CD4-positive, alpha-beta T cell treated with Interleukin-17A for 1 hour (primary cell): ENCODE measurements at regions not wholly inside any gene's neighbourhood (a gene's known extent, or its start where the extent isn't known, plus 50 kb on each side); places are given as distances from the start of the nearest gene placed in this dataset.
"Not testable (repeated sequence)": the region's sequence is repeated elsewhere in the genome, so short reads cannot be mapped to it uniquely, and the experiment has no call there.

Source experiments
- DNase-seq: peaks from one replicate; pipeline ENCODE4 v3.0.0-alpha.2; 2020

DNA sequence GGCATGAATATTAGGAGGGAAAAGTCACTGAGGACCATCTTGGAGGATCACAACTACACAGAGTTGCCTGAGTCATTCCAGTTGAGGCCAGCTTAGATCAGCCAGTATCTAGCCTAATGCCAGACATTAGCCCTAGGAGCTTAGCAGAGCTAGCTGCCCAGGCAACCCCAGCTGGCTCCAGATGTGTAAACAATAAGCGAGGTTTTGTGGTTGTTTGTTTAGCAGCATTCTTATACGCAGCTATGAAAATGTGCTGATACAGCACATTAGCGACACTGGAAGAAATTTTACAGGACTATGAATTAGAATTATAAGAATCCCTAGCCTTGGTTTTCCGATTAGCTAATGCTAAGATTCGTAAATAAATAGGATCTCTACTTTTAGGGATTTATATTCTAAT is 59.3 kb downstream of the BTBD3 start:
- DNase-seq, result no peak

DNA sequence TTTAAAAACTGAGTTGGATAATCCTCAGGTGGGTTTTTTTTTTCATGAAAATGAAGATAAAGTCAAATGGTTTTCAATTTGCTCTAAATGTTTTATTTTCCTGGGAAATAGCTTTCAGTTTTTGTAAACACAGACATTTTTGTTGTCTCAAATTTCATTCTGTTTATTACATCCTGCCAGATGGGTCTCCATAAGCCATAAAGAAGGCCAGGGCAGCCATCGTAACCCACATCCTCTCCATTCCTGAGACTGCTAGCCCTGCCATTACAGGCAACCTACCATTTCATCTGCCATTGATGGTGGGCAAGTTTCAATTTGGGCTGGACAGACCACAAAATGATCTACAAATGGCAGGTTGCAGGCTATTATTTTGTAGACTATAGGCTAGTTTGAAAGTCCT is 60.8 kb downstream of the BTBD3 start:
- no peak for DNase-seq

DNA sequence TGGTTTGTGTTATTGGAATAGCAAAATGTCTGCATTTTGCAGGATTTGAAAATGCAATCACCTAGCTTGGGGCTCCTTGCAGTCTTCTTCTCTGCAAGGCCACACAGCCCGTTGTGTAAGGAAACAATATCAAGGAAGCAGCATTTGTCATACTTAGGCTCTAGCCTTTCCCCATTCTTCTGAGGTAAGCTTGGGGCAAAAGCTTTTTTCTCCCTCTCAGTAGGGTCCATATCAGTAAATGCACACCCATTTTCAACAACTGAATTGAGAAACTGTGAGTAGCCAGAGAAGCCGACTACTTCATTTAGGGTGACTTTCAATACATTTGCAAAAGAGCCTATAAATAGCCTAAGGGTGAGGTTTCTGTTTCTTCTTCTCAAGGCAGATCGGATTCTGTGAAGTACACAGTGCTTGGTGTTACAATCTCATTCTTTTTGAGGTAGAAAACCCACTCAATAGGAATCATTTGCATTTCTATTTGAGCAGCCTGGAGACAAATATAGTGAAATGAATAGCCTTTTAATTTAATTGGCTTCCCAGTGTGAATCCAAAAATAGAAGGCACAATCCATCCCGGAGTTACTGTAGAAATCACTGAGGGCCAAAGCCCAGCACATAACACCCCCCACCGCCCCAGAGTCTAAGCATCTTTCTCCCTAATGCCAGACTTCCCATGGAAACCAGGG is 61.8 kb downstream of the BTBD3 start:
- no peak for DNase-seq

DNA sequence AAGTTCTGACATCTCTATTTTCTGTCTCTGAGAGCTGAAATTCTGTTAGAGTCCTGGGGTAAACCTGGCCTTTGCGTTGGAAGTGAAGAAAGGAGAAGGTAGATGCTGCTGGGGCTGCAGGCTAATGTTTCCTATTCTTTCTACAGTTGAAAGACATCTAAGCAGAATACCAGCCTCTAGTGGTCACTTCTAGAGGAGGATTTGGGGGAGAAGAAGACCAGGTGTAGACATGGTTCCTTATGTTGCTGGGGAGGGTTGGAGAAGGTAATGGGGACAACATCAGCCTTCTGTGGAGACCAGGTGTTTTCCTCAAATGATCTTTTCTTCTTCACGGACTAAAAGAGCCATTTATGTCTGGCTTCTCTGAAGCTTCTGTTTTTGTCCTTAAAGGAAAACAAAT is 62.6 kb downstream of the BTBD3 start:
- no peak for DNase-seq

DNA sequence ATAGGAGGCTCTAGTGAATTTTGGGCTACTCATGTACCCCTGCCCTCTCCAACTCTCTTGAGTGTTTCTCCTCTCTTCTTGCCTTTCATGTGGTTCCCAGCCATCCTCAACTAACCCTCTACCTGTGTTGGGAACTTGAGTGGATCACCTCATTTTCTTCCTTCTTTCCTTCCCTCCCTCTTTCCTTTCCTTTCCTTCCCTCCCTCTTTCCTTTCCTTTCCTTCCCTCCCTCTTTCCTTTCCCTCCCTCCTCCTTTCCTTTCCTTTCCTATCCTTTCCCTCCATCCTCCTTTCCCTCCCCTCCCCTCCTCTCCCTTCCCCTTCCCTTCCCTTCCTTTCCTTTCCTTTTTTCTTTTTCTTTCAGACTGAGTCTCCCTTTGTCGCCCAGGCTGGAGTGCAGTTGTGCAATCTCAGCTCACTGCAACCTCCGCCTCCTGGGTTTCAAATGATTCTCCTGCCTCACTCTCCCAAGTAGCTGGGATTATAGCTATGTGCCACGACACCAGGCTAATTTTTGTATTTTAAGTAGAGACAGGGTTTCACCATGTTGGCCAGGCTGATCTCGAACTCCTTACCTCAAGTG is 63.8 kb downstream of the BTBD3 start:
- DNase-seq, result no peak

DNA sequence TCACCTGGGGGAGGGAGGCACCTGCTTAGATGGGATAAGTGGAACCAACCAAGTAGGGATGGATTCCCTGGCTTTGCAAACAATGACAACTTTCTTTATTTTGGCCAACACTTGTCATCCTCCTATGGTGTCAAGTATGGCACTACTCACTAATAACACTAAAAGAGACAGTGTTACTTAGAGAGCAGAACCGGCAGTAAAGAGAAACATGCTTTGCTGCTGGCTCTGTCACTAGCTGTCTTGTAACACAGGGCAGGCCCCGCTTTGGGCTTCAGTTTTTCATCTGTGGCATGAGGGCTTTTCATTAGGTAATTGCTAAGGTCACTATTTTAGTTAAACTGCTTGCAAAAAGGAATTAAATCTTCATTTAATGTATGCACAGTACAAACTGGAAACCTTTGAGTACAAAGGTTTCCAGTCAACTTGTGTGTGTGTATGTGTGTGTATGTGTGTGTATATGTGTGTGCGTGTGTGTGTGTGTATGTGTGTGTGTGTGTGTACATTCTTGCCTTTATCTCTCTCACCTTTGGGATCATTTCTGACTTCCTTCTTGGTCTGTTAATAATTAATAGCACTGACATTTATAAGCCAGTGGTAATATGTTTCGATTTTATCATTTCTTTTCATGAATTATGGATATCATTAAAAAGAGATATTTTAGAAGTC is 64.7 kb downstream of the BTBD3 start:
- no peak for DNase-seq

DNA sequence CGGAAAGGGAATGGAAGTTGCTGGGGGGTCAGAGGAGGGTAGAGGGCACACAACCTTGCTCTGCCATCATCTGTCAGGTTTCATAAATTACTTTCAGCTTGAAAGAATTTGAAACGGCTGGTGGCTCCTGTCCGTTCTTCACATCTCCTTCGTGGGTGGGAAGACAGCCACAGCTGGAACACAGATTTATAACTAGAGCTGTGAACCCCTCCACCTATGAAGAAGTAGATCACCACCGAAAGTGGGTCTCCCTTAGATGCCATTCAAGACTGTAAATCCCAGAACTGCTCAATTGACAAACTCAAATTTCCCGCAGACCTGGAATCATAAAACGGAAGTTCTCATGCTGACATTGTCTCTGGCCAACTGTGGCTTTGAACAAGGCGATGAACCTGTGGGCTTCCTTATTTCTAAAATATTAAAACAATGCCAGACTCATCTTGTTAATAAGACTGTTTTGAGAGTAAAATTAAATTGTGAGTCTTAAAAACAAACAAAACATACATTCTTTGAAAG is 65.3 kb downstream of the BTBD3 start:
- DNase-seq, result no peak

DNA sequence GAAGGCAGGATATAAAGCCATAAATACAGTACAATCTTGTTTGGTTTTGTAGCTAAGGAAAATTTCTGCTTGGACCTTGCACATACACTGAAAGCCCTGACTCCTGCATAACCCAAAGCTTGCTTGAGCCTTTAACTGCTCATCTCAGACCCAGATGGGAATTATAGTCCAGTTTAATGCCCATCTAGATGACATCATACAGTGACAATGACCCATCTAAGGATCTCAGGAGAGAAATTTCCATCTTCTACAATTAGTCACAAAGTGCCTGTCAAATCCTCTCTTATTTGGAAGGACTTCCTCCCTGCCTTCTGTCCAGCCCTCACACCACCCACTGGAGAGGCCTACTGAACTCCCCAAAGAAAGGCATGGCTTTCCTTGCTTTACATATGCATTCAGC is 69.3 kb downstream of the BTBD3 start:
- no peak for DNase-seq

DNA sequence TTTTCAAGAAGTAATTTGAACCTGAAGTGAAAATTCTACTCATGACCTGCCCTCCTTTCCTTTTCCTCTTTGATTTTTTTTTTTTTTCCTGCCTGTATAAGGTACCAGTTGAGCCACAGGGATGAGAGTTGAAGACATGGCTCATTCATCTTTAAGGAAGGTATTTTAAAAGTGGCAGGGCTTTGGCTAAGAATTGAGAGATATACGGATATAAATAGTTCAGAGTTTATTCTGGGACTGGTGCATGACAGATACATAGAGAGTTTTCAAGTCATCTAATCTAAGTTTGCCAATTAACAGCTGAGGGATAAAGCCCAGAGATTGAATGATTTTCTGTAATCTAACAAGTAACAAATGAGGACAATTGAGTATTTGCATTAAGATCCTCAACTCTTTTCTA is 69.8 kb downstream of the BTBD3 start:
- DNase-seq, result no peak

DNA sequence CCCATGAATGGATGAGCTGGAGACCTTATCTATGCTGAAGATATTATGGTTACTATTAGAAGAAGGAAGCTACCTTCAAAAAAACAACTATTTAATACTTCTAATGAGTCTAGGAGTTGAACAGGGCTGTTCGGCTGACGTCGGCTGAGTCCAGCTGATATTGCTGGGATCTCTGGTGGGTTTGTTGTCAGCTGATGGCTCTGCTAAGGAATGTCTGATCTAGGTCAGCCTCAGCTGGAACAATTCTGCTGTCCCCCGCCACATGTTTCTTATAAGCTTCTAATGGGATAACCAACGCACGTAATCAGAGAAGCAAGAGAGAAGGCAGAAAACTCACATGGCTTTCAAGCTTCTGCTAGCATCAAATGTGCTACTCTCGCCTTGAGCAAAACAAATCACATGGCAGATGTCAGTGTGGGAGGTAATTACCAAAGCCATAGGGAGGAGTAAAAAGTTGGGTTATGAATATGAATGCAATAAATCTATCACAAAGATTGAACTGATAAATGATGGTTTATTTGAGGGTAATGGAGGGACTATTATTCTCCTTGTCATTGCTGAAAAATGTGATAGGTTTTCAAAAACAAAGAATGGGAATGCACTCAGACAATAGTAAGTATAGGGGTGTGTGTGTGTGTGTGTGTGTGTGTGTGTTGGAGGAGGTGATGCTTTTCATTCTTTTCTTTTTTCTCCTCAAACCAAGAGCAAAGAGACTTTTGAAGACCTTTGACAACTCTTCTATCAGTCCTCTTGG is 71.5 kb downstream of the BTBD3 start:
- DNase-seq, result no peak

DNA sequence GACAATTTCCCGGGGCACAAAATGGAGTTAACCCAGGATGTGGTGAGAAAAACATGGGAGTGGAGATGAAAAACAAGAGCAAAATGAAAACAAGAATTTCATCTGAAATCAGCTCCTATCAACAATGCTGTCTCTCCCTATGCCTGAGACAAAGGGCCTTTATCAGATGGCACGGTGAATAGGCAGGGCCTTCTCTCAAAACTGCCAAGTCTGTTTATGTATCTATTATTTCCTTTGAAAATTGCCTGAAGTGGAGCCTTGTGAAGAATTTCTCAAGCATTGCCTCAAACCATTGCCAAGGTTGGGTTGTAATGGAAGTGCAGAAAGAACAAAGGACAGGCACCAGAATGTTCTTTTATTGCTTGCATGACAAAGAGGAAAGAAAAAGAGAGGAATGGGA is 74.7 kb downstream of the BTBD3 start:
- no peak for DNase-seq

DNA sequence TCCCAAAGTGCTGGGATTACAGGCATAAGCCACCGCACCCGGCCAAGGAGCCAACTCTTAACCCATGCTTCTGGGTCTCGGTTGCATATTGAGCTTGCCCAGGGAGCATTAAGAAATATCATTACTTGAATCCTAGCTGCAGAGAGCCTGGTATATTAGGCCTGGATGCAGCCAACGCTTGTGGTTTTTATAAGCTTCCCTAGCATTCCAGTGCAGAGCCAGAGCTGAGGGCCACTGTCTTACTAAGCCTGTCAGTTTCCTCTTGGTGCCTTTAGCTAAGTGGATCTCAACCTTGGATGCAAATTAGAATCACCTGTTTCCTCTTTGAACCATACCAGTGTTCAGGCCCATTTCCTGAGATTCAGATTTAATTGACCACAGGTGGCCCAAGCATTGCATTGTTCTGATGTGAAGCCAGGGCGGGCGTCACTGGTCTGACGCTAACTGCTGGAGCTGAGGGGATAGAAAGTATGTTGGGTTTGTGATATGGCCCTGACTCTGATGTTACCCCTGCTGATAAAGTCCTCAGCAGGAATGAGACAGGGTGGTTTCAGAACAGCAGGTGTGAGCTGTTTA is 76.3 kb downstream of the BTBD3 start:
- DNase-seq, result no peak

DNA sequence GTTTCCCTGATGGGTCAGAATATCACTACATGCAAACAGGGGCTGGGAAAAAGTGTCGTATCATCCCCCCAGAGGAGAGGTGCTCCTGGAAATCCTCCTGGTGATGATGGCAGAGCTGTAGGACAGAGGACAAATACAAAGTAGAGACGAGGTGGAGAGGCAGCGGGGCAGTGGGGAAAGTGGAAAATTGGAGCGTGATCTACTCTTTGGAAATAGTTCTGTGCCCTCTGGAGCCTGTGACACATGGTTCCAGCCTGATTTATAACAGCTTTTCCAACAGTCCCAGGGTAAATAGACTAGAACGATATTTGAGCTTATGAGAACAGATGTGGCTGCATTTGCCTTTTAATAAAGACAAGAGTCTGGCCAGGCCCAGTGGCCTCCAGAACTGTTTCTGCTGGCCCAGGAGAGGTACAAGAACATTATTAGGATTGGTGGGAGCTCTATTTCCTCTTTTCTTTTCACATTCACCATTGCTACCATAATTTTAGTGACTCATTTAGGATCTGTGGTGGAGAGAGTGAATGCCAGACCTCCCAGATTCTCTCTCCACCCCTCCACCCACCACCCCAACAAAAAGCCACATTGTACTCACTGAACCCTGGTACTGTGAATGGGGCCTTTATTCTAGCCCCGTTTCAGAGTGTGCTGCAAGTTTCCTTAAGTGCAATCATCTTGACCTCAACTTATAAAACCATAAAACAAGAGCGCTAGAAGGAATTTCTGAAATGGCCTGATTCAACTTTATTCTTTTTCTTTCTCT is 78.3 kb downstream of the BTBD3 start:
- no peak for DNase-seq

DNA sequence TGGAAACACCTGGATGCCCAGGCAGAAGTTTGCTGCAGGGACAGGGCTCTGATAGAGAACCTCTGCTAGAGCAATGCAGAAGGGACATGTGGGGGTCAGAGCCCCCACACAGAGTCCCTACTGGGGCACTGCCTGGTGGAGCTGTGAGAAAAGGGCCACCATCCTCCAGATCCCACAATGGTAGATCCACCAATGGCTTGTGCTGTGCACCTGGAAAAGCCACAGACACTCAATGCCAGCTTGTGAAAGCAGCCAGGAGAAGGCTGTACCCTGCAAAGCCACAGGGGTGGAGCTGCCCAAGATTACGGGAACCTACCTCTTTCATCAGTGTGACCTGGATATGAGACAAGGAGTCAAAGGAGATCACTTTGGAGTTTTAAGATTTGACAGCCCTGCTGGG is 87.1 kb downstream of the BTBD3 start:
- DNase-seq, result not testable (repeated sequence)

DNA sequence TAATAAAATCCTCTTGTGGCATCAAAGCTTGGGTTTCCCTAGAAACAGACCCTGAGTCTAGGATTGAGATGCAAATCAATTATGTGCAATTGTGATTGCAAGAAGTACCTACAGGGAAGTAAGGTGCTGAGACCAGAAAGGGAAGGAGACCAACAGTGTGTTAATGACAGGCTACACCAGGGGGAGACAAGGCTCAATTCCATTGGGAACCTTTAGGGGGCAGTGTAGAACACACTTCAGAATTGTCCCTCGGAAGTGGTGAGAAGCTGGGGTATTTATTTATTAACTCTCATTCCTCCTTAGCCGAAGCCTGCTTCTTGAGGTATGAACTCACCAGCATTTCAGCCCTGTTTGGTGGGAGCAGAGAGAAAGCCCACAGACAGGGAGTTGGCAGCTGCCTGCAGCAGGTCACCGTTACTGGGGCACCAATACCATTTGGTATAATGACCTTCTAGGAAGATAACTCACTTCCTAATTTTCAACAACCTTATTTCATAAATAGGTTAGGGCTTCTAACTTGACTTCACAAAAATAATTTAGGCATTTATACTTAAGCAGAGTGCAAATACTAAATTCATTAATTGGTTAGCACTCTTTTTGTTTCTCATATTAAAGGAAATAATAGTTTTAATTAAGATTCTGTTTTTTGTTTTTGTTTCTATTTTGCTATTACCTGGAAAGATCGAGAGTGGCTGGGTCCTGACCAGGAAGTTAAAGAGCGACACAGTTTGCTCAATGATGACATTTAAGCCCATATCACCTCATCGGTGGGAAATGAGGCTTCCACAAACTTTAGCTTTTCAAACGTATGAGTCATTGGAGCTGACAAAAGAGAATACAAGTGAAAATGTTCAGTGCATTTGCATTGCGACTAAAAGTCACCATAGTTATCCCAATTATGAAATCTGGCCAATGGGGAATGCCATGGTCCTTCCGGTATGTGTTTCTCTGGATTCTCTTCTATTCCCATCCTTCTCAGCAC is 94.8 kb downstream of the BTBD3 start:
- peak; percentile 18 for DNase-seq

DNA sequence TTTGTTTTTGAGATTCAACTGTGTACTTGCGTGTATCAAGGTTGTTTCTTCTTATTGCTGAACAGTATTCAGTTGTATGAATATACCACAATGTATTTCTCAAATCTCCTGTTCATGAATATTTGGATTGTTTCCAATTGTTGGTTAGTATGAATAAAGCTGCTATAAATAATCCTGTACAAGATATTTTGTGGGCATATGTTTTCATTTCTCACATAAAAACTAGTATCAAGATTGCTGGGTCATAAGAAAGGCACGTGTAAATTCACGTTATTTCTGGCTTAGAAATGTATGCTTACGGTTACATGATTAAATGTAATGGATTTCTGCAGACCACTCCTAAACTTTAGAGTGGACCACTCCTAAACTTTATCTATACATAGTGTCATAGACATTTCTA is 96.6 kb downstream of the BTBD3 start:
- no peak for DNase-seq

DNA sequence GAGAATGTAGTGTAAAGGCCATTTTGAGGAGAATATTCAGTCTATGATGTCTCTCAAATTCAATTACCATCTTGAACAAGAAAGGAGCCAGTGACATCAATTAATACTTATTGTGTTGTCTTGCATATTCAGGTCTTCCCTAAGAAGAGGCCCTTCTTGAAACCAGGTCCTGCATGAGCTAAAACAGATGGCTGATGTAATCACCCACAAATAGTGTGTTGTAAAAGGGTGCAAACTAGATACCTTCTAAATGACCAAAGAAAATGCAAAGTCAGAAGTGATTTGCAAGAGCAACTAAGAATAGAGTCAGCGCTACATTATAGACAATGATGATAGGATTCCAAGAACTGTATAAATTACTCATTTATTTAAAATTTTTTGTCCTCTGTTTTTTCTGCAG is 97.0 kb downstream of the BTBD3 start:
- no peak for DNase-seq

DNA sequence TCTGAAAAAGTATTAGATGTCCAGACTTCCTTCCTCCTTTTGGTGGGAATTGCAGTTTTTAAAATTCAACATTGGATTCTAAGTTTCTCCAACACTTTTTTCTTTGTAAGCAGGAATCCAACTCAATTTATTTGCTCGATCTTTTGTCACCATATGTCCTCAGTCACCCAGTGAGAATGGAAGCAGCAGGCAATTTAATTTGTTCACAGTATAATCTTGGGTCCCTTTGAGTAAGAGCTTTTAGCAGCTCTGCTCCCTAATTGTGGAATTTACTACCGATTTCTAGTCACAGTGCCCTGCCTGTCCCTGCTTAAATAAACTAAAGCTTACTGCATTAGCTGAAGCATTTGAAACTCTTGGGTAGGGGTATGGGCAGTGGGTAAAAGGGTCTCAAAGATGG is 98.6 kb downstream of the BTBD3 start:
- no peak for DNase-seq

DNA sequence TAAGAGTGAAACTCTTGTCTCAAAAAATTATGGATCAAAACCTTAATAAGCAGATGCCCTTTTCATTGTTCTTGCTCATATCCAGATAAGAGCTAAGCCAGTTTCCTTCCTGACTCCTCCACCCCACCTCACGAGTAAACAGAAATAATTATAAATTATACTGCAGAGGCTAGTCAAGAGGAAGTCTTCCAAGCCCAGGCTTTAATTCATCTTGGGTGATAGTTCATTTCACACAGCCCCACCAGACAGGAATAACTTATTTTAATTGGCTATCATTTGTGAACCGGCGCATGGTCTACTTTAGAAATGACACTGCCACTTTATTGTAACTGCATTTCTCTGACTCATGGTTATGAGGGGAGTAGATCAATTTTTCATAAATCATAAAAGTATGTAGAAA is 102.0 kb downstream of the BTBD3 start:
- DNase-seq, result no peak

DNA sequence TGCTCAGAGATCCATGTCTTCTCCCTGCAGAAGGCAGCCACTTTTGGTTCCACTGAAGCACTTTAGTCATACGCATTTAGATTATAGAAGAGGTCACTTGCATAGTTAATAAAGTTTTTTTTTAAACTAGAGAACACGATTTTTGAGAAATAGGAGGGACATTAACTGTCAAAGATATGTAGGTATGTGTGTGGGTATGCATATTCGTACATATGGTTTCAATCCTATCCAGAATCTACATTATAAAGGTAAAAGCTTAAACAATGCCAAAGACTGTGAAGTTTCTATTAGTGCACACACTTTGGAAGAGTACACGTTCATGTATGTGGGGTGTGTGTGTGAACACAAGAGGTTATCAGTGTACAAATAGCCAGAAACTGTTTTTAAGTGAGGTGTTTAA is 103.2 kb downstream of the BTBD3 start:
- no peak for DNase-seq

DNA sequence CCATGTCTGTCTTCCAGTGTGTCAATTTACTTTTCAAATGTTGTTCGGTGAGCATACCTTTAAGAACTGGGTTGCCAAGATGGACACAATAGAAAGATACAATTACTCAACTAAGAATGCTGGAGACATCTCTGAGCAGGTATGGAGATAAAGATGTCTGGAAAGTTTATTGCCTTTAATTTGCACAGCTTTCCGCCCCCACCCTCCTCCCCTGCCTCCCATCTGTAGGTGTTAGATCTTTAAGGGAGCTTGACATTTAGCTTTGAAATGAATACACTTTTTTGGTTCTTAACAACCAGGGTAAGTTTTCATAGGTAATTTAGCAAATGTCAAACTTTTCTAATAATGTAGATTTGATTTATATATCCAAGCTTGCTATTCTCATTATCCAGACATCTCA is 104.4 kb downstream of the BTBD3 start:
- no peak for DNase-seq
